ENCODE measurements at regions not wholly inside any gene's neighbourhood (a gene's known extent, or its start where the extent isn't known, plus 50 kb on each side); places are given as distances from the start of the nearest gene placed in this dataset.
"Not testable (repeated sequence)": the region's sequence is repeated elsewhere in the genome, so short reads cannot be mapped to it uniquely, and the experiment has no call there.

GRCh38 chr5:52607227-52607824 is 180.4 kb upstream of the ITGA1 start:
- no peak for DNase-seq

DNA sequence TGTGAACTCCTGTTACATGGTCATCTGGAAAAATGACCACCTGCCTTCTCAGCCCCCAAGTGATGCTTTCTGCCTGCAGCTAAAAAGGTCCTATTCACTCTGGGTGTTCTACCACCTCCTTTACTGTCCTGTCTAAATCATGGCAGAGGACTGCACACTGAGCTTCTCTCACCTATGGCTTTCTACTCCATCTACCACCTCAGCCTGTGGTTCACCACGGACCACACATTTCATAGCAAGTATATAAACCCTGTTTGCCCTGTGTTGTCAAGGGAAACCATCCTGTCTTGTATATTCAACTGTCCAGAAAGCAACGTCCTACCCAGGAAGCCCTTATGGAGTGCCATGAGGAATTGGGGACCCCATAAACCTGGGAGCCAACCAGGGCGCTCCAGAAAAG is 167.4 kb upstream of the ITGA1 start:
- no peak for DNase-seq

DNA sequence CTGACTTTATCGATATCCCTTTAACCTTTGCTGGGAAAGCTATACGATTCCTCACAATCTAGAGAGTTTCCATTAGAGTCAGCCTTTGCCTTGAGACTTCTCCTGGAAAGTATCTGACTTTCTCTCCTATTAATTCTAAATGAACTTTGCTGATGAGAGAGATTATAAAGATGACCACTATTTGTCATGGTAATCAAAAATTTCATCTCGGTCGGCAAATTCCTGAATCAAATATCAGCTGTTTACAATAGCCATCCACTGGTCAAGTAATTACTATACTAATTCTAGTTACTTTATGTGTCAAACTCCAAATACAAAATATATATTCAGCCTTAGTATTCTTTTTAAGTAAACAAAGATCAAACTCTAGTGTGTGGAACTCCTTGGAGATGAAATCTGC is 164.4 kb upstream of the ITGA1 start:
- DNase-seq: no peak

DNA sequence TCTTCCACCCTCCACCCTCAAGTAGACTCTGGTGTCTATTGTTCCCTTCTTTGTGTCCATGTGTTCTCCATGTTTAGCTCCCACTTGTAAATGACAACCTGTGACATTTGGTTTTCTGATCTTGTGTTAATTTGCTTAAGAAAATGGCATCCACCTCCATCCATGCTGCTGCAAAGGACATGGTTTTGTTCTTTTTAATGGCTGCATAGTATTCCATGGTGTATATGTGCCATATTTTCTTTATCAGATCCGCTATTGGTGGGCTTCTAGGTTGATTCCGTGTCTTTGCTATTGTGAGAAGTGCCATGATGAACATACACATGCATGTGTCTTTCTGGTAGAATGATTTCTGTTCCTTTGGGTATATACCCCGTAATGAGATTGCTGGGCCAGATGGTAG is 163.4 kb upstream of the ITGA1 start:
- no peak for DNase-seq

DNA sequence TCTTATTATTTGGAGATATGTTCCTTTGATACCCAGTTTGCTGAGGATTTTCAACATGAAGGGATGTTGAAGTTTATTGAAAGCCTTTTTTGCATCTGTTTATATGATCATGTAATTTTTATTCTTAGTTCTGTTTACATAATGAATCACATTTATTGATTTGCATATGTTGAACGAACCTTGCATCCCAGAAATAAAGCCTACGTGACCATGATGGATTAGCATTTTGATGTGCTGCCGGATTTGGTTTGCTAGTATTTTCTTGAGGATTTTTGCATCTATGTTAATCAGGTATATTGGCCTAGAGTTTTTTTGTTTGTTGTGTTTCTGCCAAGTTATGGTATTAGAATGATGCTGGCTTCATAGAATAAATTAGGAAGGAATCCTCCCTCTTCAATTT is 161.4 kb upstream of the ITGA1 start:
- DNase-seq: no peak

- no peak for DNase-seq
These were observed 160.0 kb upstream of the ITGA1 start for GRCh38 chr5:52627740-52628139.

DNA sequence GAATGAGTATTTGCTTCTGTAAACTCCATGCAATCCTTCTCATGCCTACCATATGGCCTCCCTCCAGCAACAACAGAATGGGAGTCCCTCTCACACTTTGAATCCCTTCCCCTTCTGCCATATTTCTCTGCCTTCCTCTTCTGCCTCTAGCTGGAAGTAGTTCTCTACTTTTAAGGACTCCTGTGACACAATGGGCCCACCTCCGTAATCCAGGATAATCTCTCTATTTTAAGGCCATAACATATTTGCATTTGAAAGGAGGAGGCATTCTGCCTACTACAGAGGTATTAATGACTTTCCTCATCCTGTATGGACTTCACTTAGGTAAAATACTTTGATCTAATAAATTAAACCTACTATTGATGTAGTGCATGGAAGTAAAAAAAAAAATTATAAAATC is 155.4 kb upstream of the ITGA1 start:
- DNase-seq: no peak

DNA sequence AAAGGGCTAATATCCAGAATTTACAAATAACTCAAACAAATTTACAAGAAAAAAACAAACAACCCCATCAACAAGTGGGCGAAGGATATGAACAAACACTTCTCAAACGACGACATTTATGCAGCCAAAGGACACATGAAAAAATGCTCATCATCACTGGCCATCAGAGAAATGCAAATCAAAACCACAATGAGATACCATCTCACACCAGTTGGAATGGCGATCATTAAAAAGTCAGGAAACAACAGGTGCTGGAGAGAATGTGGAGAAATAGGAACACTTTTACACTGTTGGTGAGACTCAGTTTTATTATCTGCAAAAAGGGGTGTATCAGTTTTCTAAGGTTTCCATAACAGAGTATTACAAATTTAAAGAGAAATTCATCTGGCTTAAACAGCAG is 153.5 kb upstream of the ITGA1 start:
- DNase-seq: not testable (repeated sequence)

DNA sequence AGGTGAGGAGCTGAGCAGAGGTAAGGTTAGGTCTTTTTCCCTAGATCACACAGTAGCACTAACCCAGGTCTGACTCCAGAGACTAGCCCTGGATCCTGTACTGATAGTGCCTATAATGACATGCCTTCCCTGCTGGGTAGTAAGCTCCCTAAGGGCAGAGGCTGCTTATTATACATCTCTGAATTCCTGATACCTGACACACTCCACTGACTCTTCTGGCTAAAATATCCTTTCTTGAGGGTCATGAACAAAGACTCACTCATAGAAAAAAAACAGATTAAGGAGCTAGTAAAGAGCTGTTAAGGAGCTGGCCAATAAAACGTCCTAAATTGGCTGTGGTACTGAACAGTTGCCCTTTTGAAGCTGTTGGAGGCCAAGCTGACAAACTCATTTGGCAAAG is 149.0 kb upstream of the ITGA1 start:
- DNase-seq: no peak

DNA sequence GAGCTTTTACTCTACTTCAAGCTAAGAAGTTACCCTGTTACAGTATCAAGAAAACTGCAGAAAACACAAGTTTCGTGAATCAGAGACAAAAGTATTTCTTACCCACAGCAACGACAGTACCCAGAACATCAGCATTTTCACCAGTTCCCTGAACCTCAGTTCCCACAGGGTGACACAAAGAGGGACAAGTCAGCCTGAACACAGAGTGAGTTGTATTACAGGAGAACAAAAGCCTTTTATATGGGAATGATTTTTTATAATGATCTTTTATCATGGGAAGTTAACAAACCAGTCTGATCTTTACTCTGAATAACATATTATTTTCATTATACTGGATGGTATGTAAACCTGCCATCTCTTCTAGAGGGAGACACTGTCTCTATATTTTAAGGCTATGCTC is 139.0 kb upstream of the ITGA1 start:
- DNase-seq: no peak

- no peak for DNase-seq
These were observed 132.6 kb upstream of the ITGA1 start for GRCh38 chr5:52655163-52655562.

DNA sequence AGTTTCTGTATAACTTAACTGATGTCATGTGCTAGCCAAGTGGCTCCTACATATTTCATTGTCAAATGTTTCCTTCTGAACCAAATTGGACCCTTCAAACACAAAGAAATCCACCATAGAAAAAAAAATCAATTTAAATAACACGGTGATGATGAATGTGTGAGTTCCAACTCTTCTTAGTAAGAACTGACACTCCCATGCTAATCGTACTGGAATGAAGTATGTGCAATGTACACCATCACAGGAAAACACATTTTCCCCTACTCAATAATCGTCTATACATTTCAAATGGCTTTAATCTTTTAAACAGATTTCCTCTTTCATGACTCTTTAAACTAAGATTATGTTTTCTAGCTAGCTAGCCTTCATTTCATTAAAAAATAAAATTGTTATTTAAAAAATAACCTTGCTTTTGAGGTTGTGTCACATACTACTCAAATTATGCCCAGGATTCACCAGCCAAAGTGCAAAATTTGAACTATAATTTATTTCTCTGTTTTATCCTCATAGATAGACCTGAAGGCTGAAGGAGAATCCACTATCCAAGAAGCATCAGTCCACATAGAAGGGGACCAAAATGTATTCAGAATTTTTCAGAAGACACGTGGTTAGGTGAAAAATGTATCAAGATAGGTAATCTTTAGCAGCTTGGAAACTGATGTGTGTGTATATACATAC is 131.0 kb upstream of the ITGA1 start:
- DNase-seq: no peak

GRCh38 chr5:52657247-52657645 is 130.5 kb upstream of the ITGA1 start:
- DNase-seq: peak; percentile 35

DNA sequence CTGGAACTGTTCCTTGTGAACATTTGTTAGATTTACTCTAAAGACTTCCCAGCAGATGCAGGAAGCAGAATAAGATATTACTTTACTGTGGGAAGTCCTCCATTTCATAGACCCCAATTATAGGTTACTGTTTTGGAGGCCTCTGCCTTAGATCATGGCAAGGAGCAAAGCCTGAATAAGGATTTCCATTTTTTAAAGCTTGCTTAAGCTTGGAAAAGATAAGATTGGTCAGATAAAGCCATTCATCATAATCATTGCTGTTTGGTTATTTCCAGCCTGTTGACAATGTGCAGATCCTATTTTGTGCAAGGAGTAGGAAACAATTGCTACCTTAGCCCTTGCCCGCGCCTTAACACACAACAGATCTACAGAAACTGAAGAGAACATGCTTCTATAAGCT is 129.5 kb upstream of the ITGA1 start:
- no peak for DNase-seq

DNA sequence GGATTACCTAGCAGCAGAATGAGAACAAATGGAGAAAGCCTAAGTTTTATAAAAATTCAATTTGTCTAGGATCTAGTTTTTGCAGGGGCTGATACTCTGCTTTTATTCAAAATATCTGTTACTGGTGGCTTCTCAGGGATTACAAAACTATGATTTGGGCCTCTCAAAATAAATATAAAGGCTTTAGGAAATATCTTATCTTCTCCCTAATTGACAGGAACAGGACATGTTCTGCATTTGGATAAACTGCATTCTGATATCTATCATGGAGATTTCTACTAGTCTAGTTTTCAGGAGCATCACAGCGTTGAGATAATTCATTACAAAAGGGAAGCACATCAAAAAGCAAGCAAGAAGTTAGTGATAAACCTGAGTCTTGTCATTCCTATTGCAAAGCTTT is 127.1 kb upstream of the ITGA1 start:
- no peak for DNase-seq

- DNase-seq: no peak
These were observed 125.7 kb upstream of the ITGA1 start for GRCh38 chr5:52661903-52662595.

GRCh38 chr5:52665559-52665958 is 122.2 kb upstream of the ITGA1 start:
- peak; percentile 30 for DNase-seq

GRCh38 chr5:52668139-52668538 is 119.6 kb upstream of the ITGA1 start:
- no peak for DNase-seq

- no peak for DNase-seq
These were observed 119.1 kb upstream of the ITGA1 start for GRCh38 chr5:52668544-52669185.

DNA sequence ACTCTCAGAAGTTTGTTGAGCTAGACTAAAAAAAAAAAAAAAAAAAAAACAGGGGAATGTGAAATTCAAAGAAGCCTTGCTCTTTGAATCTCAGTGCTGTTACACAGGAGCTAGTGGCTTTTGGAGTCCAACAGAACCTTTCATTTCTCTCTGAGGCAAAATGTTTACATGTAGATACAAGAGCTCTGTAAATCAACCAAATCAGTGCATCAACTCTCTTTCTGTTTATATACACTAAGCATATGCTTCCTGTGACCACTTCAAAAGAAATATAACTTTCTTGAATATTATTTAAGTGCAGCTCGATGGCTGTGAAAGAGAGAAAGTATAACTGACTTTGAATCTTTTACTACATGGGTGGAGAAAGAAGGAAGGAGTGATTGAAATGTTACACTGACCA is 115.3 kb upstream of the ITGA1 start:
- DNase-seq: no peak

DNA sequence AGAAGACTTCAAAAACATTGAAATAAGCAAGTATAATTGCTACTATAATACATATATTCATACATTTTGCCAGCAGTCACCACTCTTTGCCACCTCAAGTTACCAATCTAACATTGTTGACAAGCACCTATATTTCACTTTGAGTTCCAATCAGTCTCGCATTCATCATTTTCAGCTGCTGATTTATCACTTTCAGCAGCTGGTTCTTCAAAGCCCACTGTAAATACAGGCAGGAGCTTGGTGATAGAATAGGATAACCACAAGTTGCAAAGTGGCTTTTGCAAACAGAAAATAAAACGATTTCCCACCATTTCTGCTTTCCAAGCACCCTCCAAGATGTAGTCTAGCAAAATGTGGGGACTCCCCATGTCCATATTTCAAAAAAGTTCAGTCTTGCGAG is 114.2 kb upstream of the ITGA1 start:
- no peak for DNase-seq

DNA sequence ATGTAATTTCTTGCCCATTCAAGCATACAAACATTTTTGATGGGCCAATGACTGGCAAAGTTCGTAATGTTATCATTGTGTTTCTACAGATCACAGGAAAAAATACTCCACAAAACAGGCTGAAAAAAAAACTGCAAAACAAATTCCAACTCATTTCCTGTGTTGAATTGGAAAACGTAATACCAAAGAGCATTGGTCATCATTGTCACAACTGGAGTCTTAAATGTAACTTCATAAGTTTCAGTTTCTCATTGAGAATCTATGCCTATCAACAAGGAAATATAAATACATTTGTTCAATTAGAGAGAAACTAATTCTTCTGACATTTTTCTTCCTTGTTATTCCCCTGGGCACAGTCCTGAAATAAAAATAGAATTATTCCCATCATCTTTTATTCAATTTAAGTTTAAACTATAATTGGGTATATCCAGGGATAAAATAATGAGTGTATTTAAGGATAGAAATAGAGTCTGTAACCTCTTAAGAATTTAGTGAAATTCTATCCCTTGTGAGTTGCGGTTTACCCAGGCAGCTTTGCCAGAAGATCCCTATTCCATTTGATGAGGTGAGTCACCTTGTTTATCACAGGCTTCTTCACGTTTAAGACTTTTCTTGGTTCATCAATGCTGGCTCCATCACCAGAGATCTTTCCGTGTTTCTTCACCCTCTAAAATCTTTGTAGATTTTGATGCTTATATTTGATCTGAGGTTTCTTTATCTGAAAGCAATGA is 112.7 kb upstream of the ITGA1 start:
- peak; percentile 11 for DNase-seq

DNA sequence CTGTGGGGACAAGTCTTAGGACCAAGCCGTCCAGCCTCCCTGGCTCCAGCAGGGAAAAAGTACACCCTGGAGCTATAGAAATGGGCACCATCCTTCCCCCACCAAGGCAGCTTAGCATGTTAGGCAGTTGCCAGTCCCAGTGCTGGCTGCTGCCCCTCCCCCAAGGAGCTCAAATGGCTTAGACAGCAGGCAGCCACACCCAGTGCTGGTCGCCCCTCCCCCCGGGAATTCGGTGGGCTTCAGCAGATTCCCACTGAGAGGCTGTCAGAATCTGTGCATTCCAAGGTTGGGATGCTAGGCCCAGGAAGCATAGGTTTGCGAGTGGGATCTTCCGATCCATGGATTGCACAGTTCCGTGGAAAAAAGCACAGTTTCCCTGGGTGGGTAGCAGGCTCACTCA is 105.2 kb upstream of the ITGA1 start:
- DNase-seq: no peak

Data from skin of body (tissue), 1 donor.